CD14-positive monocyte (primary cell): ENCODE measurements at regions not wholly inside any gene's neighbourhood (a gene's known extent, or its start where the extent isn't known, plus 50 kb on each side); places are given as distances from the start of the nearest gene placed in this dataset.

Experiments used
- DNase-seq, 3 donors: peaks; one replicate each; pipeline ENCODE4 v3.0.0-alpha.2; 2011 to 2022
- H2AFZ ChIP-seq: 2 replicates; pipeline ENCODE4 v1.6.0; 2012; ENCODE audit warnings: mild to moderate bottlenecking, low read depth, low read length, inconsistent platforms; ENCODE audit not compliant: insufficient read depth, poor library complexity, severe bottlenecking
- H3K27ac ChIP-seq, 2 donors: 1 replicate in 1 of 2; 2 replicates in 1 of 2; pipeline ENCODE4 v1.5.1; 2012 to 2013; ENCODE audit warnings: low read length in 2 of 2, control low read depth in 1 of 2, inconsistent platforms in 1 of 2, low read depth in 1 of 2, mild to moderate bottlenecking in 1 of 2
- H3K27me3 ChIP-seq, 2 donors: one replicate each; pipeline versions ENCODE4 v1.6.0 to v1.6.1; 2011 to 2013; ENCODE audit warnings: low read length in 2 of 2; ENCODE audit not compliant: control insufficient read depth in 2 of 2, insufficient read depth in 2 of 2
- H3K36me3 ChIP-seq, 2 donors: replicated peaks in 1 of 2; 1 replicate in 1 of 2; 2 replicates in 1 of 2; pipeline versions ENCODE4 v1.5.1 to v1.6.1; 2012 to 2013; ENCODE audit warnings: low read length in 2 of 2, control low read depth in 1 of 2, inconsistent platforms in 1 of 2, mild to moderate bottlenecking in 1 of 2; ENCODE audit not compliant: insufficient read depth in 2 of 2, control insufficient read depth in 1 of 2
- H3K4me1 ChIP-seq, 2 donors: 1 replicate in 1 of 2; 2 replicates in 1 of 2; pipeline versions ENCODE4 v1.5.1 to v1.6.1; 2012 to 2013; ENCODE audit warnings: low read length in 2 of 2, control low read depth in 1 of 2, inconsistent platforms in 1 of 2, mild to moderate bottlenecking in 1 of 2, moderate library complexity in 1 of 2; ENCODE audit not compliant: insufficient read depth in 2 of 2, control insufficient read depth in 1 of 2
- H3K4me2 ChIP-seq: replicated peaks from 2 replicates; pipeline ENCODE3; 2012; ENCODE audit warnings: low read length, moderate library complexity, mild to moderate bottlenecking; ENCODE audit not compliant: poor library complexity, severe bottlenecking; ENCODE audit errors: extremely low read depth
- H3K4me3 ChIP-seq, 3 experiments: fragments of 200-600 bp in 1 of 3; sonication (generic) in 1 of 3; replicated peaks in 1 of 3; 1 replicate in 2 of 3; 2 replicates in 1 of 3; pipeline ENCODE4 v1.5.1; 2011 to 2013; ENCODE audit warnings: low read length in 3 of 3, mild to moderate bottlenecking in 3 of 3, control low read depth in 2 of 3, low read depth in 2 of 3, inconsistent platforms in 1 of 3, moderate library complexity in 1 of 3
- H3K79me2 ChIP-seq: 2 replicates; pipeline ENCODE4 v1.6.0; 2012; ENCODE audit warnings: mild to moderate bottlenecking, control low read depth, inconsistent platforms, low read length, moderate library complexity; ENCODE audit not compliant: insufficient read depth
- H3K9ac ChIP-seq: 2 replicates; pipeline ENCODE4 v1.6.0; 2017; ENCODE audit warnings: low read length, mild to moderate bottlenecking; ENCODE audit not compliant: insufficient read depth, poor library complexity, severe bottlenecking
- H3K9me3 ChIP-seq, 2 donors: replicated peaks in 1 of 2; 1 replicate in 1 of 2; 2 replicates in 1 of 2; pipeline versions ENCODE4 v1.5.1 to v1.6.1; 2012 to 2013; ENCODE audit warnings: low read length in 2 of 2, control low read depth in 1 of 2; ENCODE audit not compliant: control insufficient read depth in 1 of 2, insufficient read depth in 1 of 2
- H4K20me1 ChIP-seq: 2 replicates; pipeline ENCODE4 v1.6.0; 2012; ENCODE audit warnings: mild to moderate bottlenecking, low read length, control low read depth, moderate library complexity; ENCODE audit not compliant: insufficient read depth
- H3K27ac Mint-ChIP-seq, 7 donors: one replicate each; pipeline ENCODE4 v1.8.0; 2020; ENCODE audit warnings: mild to moderate bottlenecking in 7 of 7, mixed read lengths in 7 of 7, moderate library complexity in 6 of 7, inconsistent platforms in 2 of 7
- H3K27me3 Mint-ChIP-seq, 3 donors: one replicate each; pipeline ENCODE4 v1.8.0; 2021 to 2022; ENCODE audit warnings: low read depth in 3 of 3, mild to moderate bottlenecking in 3 of 3, mixed read lengths in 3 of 3, moderate library complexity in 3 of 3, inconsistent platforms in 1 of 3
- H3K36me3 Mint-ChIP-seq, 2 donors: one replicate each; pipeline ENCODE4 v1.8.0; 2020; ENCODE audit warnings: mixed read lengths in 2 of 2, inconsistent platforms in 1 of 2, mild to moderate bottlenecking in 1 of 2
- H3K4me1 Mint-ChIP-seq: one replicate; pipeline ENCODE4 v1.8.0; 2020; ENCODE audit warnings: mild to moderate bottlenecking, mixed read lengths
- H3K4me3 Mint-ChIP-seq, 2 donors: one replicate each; pipeline ENCODE4 v1.8.0; 2020; ENCODE audit warnings: mild to moderate bottlenecking in 2 of 2, mixed read lengths in 2 of 2, moderate library complexity in 1 of 2
- H3K9me3 Mint-ChIP-seq, 7 donors: one replicate each; pipeline ENCODE4 v1.8.0; 2020 to 2022; ENCODE audit warnings: mixed read lengths in 7 of 7, mild to moderate bottlenecking in 6 of 7, moderate library complexity in 6 of 7, inconsistent platforms in 2 of 7
- CTCF ChIP-seq: fragments of 200-600 bp; IDR thresholded peaks from one replicate; pipeline ENCODE4 v1.8.0; 2022; ENCODE audit warnings: antibody characterized with exemption, mild to moderate bottlenecking
- WGBS: methylation state at CpG from one replicate; pipeline ENCODE4 v1.1.5; 2013; ENCODE audit warnings: missing lambda C conversion rate; ENCODE audit not compliant: insufficient coverage; 5-methylcytosine and 5-hydroxymethylcytosine counted together
- intact Hi-C, 2 donors: fragments of 100-400 bp; cut with micrococcal nuclease; formaldehyde crosslinking; loops; one replicate each; pipeline versions ENCODE4 v1.15.0 to v1.15.1; 2023

- no CpG with 5 or more reads among the region's 6 CpGs for WGBS
- no peak overlapping the region for H3K27ac Mint-ChIP-seq
- no peak for DNase-seq
Observed at GRCh38 chr14:27270716-27271115, 672.9 kb upstream of the NOVA1 start.

DNA sequence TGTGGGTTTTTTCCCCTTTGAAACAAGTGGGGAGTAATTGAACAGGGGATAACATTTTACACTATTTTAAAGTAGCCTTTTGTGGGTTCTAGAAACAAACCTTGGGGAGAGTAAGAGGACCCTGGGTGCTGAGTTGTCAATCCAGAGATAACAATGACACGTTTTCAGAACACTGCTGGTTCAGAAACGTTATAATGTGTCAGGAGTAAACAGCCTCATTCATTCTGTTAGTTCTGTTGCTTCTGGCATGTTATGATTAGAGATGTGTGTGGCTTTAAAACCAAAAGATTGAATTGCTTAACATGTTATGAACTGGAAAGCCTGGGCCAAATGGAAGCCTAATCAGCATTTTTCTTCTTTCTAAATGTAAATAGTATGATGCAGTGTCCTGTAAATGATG is 680.5 kb upstream of the NOVA1 start:
- H3K9ac ChIP-seq: no peak overlapping the region
- Mint-ChIP-seq H3K4me1 (no peaks in the 10 kb centered on the region), H3K9me3 (peaks cover 0 to 4% (median 2%) of the 10 kb centered on the region in 7 donors), H3K4me3 (no peak overlapping the region), H3K36me3 (no peaks in the 10 kb centered on the region), H3K27me3 (no peaks in the 10 kb centered on the region), H3K27ac (no peak overlapping the region)
- H3K4me1 ChIP-seq: no peaks in the 10 kb centered on the region
- DNase-seq: no peak
- no peaks in the 10 kb centered on the region for H4K20me1 ChIP-seq
- 29% methylated on average over 2 of the region's 2 CpGs for WGBS
- H3K36me3 ChIP-seq: no peaks in the 10 kb centered on the region
- no peak overlapping the region for H3K27ac ChIP-seq
- H2AFZ ChIP-seq: no peak overlapping the region
- intact Hi-C loops: no loop called here
- H3K79me2 ChIP-seq: no peaks in the 10 kb centered on the region
- no peaks in the 10 kb centered on the region for H3K9me3 ChIP-seq
- no peaks in the 10 kb centered on the region for H3K27me3 ChIP-seq
- no peak overlapping the region for H3K4me3 ChIP-seq
- TF ChIP-seq CTCF: no peak
- H3K4me2 ChIP-seq: no peak overlapping the region

More at GRCh38 chr14:27270716-27271115, 672.9 kb upstream of the NOVA1 start:
- no peak for TF ChIP-seq CTCF
- Histone ChIP-seq H2AFZ (no peak overlapping the region), H3K9ac (no peak overlapping the region), H3K27ac (no peak overlapping the region), H3K4me2 (no peak overlapping the region), H3K9me3 (no peaks in the 10 kb centered on the region), H3K36me3 (no peaks in the 10 kb centered on the region), H3K79me2 (no peaks in the 10 kb centered on the region), H3K27me3 (no peaks in the 10 kb centered on the region), H4K20me1 (no peaks in the 10 kb centered on the region), H3K4me1 (no peaks in the 10 kb centered on the region), H3K4me3 (no peak overlapping the region)
- Mint-ChIP-seq H3K4me3 (no peak overlapping the region), H3K36me3 (no peaks in the 10 kb centered on the region), H3K4me1 (no peaks in the 10 kb centered on the region), H3K9me3 (peaks cover 0 to 2% (median 0%) of the 10 kb centered on the region in 7 donors), H3K27me3 (no peaks in the 10 kb centered on the region)
- intact Hi-C loops: no loop called here
